NB4 (cell line): ENCODE measurements at regions not wholly inside any gene's neighbourhood (a gene's known extent, or its start where the extent isn't known, plus 50 kb on each side); places are given as distances from the start of the nearest gene placed in this dataset.

Experiments
- DNase-seq: peaks from one replicate; pipeline ENCODE4 v3.0.0; 2010; ENCODE audit warnings: low read depth
- H3K4me3 ChIP-seq: one replicate; pipeline ENCODE4 v1.5.1; 2011; ENCODE audit warnings: mild to moderate bottlenecking, low read depth, low read length, moderate library complexity
- MYC ChIP-seq: IDR thresholded peaks from 2 replicates; pipeline ENCODE4 v1.6.1; 2011; ENCODE audit warnings: low read depth, low read length
- POLR2A ChIP-seq: IDR thresholded peaks from 2 replicates; pipeline ENCODE4 v1.6.1; 2011; ENCODE audit warnings: mild to moderate bottlenecking; ENCODE audit not compliant: insufficient read length; ENCODE audit errors: extremely low read depth
- TF ChIP-seq, protein P1 (sequence below): IDR thresholded peaks from one replicate; pipeline ENCODE4 v1.5.1; 2012; ENCODE audit warnings: low read depth, low read length
- TF ChIP-seq, protein P2 (sequence below): IDR thresholded peaks from 2 replicates; pipeline ENCODE4 v1.6.1; 2011; ENCODE audit warnings: low read depth, low read length

DNA sequence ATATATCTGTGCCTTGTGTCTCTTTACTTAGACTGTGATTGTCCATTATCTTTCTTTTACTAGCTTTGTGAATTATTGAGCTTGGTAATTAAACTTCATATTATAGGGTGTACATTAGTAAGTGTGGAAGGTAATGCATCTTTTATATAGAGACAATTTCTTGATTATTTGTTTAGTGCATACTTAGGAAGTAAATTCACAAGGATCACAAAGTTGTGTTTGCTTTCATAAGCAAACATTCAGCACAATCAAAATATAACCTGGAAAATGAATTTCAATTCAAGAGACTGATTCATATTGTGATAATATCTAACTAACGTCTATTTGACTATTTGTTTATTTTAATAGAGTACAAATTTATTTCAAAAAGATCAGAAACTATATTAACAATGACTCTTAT, 749.9 kb upstream of the NUDT12 start:
- TF ChIP-seq, protein P1, sequence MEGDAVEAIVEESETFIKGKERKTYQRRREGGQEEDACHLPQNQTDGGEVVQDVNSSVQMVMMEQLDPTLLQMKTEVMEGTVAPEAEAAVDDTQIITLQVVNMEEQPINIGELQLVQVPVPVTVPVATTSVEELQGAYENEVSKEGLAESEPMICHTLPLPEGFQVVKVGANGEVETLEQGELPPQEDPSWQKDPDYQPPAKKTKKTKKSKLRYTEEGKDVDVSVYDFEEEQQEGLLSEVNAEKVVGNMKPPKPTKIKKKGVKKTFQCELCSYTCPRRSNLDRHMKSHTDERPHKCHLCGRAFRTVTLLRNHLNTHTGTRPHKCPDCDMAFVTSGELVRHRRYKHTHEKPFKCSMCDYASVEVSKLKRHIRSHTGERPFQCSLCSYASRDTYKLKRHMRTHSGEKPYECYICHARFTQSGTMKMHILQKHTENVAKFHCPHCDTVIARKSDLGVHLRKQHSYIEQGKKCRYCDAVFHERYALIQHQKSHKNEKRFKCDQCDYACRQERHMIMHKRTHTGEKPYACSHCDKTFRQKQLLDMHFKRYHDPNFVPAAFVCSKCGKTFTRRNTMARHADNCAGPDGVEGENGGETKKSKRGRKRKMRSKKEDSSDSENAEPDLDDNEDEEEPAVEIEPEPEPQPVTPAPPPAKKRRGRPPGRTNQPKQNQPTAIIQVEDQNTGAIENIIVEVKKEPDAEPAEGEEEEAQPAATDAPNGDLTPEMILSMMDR: no peak
- TF ChIP-seq, protein P2, sequence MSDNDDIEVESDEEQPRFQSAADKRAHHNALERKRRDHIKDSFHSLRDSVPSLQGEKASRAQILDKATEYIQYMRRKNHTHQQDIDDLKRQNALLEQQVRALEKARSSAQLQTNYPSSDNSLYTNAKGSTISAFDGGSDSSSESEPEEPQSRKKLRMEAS: no peak
- no peak for DNase-seq
- H3K4me3 ChIP-seq: no peak overlapping the region

DNA sequence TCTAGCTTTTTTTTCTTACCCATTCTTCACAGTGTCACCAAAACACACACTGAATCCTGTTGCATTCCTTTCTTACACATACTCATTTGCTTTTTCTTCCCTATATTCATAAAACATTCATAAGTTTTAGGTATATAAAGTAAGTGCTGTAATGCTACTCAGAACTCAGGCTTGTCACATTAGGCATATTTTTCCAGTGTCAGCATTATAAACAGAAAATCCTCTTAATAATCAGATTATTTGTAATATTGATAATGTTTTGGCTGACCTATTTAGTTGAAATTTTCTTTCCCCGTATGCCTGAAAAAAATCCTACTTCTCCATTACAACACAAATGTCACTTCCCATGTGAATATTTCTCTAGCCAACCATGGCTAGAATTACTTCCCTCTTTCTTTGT, 743.0 kb upstream of the NUDT12 start:
- TF ChIP-seq MYC (no peak), POLR2A (no peak)
- TF ChIP-seq, protein P2: no peak
- TF ChIP-seq, protein P1: no peak
- DNase-seq: no peak
- no peak overlapping the region for H3K4me3 ChIP-seq

DNA sequence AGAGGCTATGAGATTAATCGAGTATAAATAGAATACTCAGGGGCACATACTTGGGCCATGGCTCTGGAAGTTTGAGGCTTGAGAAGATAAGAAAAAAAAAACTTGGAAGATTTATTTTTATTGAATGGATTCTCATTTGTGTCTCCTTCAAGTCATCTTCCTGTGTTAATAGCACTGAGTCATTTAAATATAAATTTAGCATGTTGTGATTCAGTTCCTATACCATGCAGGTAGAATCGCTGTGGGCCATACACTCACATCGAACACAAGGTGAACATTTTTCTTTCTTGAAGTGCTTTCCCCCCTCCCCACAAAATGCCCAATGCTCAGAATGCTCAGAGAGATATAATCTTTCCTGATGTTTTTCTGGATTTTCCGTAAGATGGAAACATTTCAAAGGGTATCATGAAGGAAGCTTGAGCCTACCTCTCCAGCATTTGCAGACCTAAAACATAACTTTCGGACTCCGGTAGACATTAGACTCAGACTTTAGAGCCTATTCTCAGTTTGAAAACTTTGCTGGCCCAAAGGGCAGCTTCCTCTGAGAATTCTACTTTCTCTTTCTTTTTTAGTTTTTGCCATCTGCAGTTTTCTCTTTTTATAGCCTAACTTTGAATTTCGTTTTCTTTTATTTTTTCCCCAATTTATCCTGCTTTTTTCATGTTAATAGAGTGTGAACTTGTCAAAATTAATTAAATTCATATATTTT, 737.6 kb upstream of the NUDT12 start:
- no peak for DNase-seq

DNA sequence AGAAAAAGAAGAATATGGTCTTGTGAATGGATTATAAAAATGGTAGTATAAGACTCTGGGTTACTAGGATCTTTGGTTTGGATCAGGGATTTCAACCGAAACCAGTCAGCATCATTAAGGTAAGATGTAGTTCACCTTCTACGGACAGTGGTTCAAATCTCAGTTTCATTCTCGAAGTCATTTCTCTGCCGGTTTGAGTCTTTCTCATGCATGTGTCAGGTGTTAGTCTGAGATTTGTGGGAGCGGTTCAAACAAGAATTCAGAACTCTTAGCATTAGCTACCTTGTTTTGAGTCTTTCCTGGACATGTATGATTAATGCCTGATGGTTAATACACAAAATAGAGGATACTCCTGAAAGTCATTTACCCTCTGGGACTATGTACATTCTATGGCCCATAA, 735.9 kb upstream of the NUDT12 start:
- no peak for DNase-seq
- TF ChIP-seq MYC: no peak
- no peak for TF ChIP-seq POLR2A
- TF ChIP-seq, protein P1: no peak
- TF ChIP-seq, protein P2: no peak
- H3K4me3 ChIP-seq: no peak overlapping the region

More for the DNA sequence above, 737.6 kb upstream of the NUDT12 start:
- H3K4me3 ChIP-seq: no peak overlapping the region
- TF ChIP-seq MYC (no peak), POLR2A (no peak)
- TF ChIP-seq, protein P1: no peak
- TF ChIP-seq, protein P2: no peak

DNA sequence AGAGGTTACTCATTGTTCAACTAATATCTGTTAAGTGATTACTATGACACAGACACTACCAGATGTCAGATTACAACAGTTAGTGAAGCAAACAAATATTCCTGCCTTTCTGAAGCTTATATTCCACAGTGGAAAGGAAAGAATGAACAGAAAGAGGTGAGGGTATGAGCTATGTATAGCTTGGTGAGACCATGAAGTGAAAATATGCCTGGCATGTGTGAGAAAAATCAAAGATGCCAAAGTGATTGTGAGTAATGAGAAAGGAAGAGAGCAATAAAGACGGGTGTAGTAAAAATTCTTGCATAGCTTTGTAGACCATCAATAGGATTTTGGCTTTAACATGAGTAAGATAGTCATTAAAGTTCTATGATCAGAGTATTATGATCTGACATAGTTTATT, 734.5 kb upstream of the NUDT12 start:
- H3K4me3 ChIP-seq: no peak overlapping the region
- TF ChIP-seq, protein P1: no peak
- TF ChIP-seq, protein P2: no peak
- TF ChIP-seq MYC (no peak), POLR2A (no peak)
- DNase-seq: no peak
